ENCODE measurements at regions not wholly inside any gene's neighbourhood (a gene's known extent, or its start where the extent isn't known, plus 50 kb on each side); places are given as distances from the start of the nearest gene placed in this dataset.

GRCh38 chr12:124720004-124720680 is 143.5 kb downstream of the SCARB1 start:
- Mint-ChIP-seq H3K4me1 (peaks cover 0 to 18% of the 10 kb centered on the region in 2 donors), H3K27me3 (ENCODE audit: low read depth in 2 of 2) (peaks cover 0 to 9% of the 10 kb centered on the region in 2 donors), H3K9me3 (no peaks in the 10 kb centered on the region), H3K4me3 (no peak overlapping the region), H3K36me3 (no peaks in the 10 kb centered on the region), H3K27ac (peak overlapping the region in 1 of 2 donors; percentile 27)
- Histone ChIP-seq H3K4me3 (ENCODE audit: low read length) (no peak overlapping the region), H3K4me1 (ENCODE audit: control insufficient read depth, insufficient read depth, low read length) (peaks cover 4% of the 10 kb centered on the region), H3K27ac (ENCODE audit: low read length) (no peak overlapping the region), H3K36me3 (ENCODE audit: control insufficient read depth, insufficient read depth, low read length) (no peaks in the 10 kb centered on the region), H3K27me3 (ENCODE audit: control insufficient read depth, insufficient read depth, low read length) (no peaks in the 10 kb centered on the region), H3K9me3 (ENCODE audit: control insufficient read depth, insufficient read depth, low read length) (no peaks in the 10 kb centered on the region)
- WGBS (ENCODE audit: insufficient coverage): 85% methylated on average over 14 of the region's 14 CpGs
- TF ChIP-seq, protein P1, sequence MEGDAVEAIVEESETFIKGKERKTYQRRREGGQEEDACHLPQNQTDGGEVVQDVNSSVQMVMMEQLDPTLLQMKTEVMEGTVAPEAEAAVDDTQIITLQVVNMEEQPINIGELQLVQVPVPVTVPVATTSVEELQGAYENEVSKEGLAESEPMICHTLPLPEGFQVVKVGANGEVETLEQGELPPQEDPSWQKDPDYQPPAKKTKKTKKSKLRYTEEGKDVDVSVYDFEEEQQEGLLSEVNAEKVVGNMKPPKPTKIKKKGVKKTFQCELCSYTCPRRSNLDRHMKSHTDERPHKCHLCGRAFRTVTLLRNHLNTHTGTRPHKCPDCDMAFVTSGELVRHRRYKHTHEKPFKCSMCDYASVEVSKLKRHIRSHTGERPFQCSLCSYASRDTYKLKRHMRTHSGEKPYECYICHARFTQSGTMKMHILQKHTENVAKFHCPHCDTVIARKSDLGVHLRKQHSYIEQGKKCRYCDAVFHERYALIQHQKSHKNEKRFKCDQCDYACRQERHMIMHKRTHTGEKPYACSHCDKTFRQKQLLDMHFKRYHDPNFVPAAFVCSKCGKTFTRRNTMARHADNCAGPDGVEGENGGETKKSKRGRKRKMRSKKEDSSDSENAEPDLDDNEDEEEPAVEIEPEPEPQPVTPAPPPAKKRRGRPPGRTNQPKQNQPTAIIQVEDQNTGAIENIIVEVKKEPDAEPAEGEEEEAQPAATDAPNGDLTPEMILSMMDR (IDR thresholded peaks at IDR 0.05): no peak
- DNase-seq (no peak), ATAC-seq (no peak)
- intact Hi-C loops (cut with micrococcal nuclease): no loop called here

- intact Hi-C loops (cut with micrococcal nuclease): no loop called here
- H3K4me3 Mint-ChIP-seq: no peak overlapping the region
- Histone ChIP-seq H3K36me3 (ENCODE audit: control insufficient read depth, insufficient read depth, low read length) (no peaks in the 10 kb centered on the region), H3K27ac (ENCODE audit: low read length) (no peak overlapping the region), H3K4me1 (ENCODE audit: control insufficient read depth, insufficient read depth, low read length) (peaks cover 8% of the 10 kb centered on the region), H3K9me3 (ENCODE audit: control insufficient read depth, insufficient read depth, low read length) (no peaks in the 10 kb centered on the region), H3K4me3 (ENCODE audit: low read length) (no peak overlapping the region), H3K27me3 (ENCODE audit: control insufficient read depth, insufficient read depth, low read length) (no peaks in the 10 kb centered on the region)
- no peak overlapping the region for H3K27ac Mint-ChIP-seq
- WGBS (ENCODE audit: insufficient coverage): 89% methylated on average over 12 of the region's 12 CpGs
- TF ChIP-seq, protein P1 (IDR thresholded peaks at IDR 0.05): no peak
- no peaks in the 10 kb centered on the region for H3K36me3 Mint-ChIP-seq
- H3K4me1 Mint-ChIP-seq: peaks cover 0 to 18% of the 10 kb centered on the region in 2 donors
- DNase-seq: no peak
- H3K9me3 Mint-ChIP-seq: no peaks in the 10 kb centered on the region
- no peak for ATAC-seq
- peaks cover 0 to 9% of the 10 kb centered on the region in 2 donors for H3K27me3 Mint-ChIP-seq (ENCODE audit: low read depth in 2 of 2)
Measured at GRCh38 chr12:124719231-124719630, 144.4 kb downstream of the SCARB1 start.

- peaks cover 6 to 25% of the 10 kb centered on the region in 2 donors for H3K4me1 Mint-ChIP-seq
- intact Hi-C loops (cut with micrococcal nuclease): no loop called here
Measured at GRCh38 chr12:124718458-124718857, 145.2 kb downstream of the SCARB1 start.

More at GRCh38 chr12:124718458-124718857, 145.2 kb downstream of the SCARB1 start:
- no peaks in the 10 kb centered on the region for H3K9me3 Mint-ChIP-seq
- H3K4me3 Mint-ChIP-seq: no peak overlapping the region
- H3K27me3 Mint-ChIP-seq (ENCODE audit: low read depth in 2 of 2): peaks cover 0 to 9% of the 10 kb centered on the region in 2 donors
- H3K36me3 Mint-ChIP-seq: no peaks in the 10 kb centered on the region
- no peak overlapping the region for H3K27ac ChIP-seq (ENCODE audit: low read length)
- no peaks in the 10 kb centered on the region for H3K9me3 ChIP-seq (ENCODE audit: control insufficient read depth, insufficient read depth, low read length)
- WGBS (ENCODE audit: insufficient coverage): over 99% methylated on average over 3 of the region's 8 CpGs
- DNase-seq: no peak
- ATAC-seq: no peak
- TF ChIP-seq, protein P1 (IDR thresholded peaks at IDR 0.05): no peak
- H3K4me3 ChIP-seq (ENCODE audit: low read length): no peak overlapping the region
- no peaks in the 10 kb centered on the region for H3K27me3 ChIP-seq (ENCODE audit: control insufficient read depth, insufficient read depth, low read length)
- H3K27ac Mint-ChIP-seq: no peak overlapping the region
- peaks cover 16% of the 10 kb centered on the region for H3K4me1 ChIP-seq (ENCODE audit: control insufficient read depth, insufficient read depth, low read length)
- no peaks in the 10 kb centered on the region for H3K36me3 ChIP-seq (ENCODE audit: control insufficient read depth, insufficient read depth, low read length)
